Caco-2 (cell line): ENCODE measurements at regions not wholly inside any gene's neighbourhood (a gene's known extent, or its start where the extent isn't known, plus 50 kb on each side); places are given as distances from the start of the nearest gene placed in this dataset.

ENCODE experiments used
- BruUV-seq: library from RNA; stranded (reverse); fragments of 400-500 nt; replicated peaks from 2 replicates; lab custom pipeline; 2021; lab: Mats Ljungman, UMichigan
- CTCF ChIA-PET: fragments of 300-600 bp; sonication (Branson Sonifier 250); formaldehyde crosslinking; loops from one replicate; lab custom pipeline; 2022; ENCODE audit warnings: antibody characterized with exemption; lab: Charles Lee
- POLR2A ChIA-PET: fragments of 300-600 bp; sonication (Branson Sonifier 250); formaldehyde crosslinking; loops from one replicate; lab custom pipeline; 2022; ENCODE audit warnings: antibody characterized with exemption; lab: Charles Lee
- DNase-seq, 2 experiments: peaks; one replicate each; pipeline versions ENCODE4 v3.0.0 to v3.0.0-alpha.2; 2020 to 2022
- H3K27me3 ChIP-seq: replicated peaks from 2 replicates; pipeline ENCODE4 v1.6.0; 2011; ENCODE audit warnings: low read length; ENCODE audit not compliant: control insufficient read depth, insufficient read depth
- H3K36me3 ChIP-seq: 2 replicates; pipeline ENCODE4 v1.5.1; 2011; ENCODE audit warnings: low read length; ENCODE audit not compliant: control insufficient read depth, insufficient read depth
- H3K4me1 ChIP-seq: fragments of 250-450 bp; sonication (Bioruptor Pico); 2 replicates; pipeline ENCODE4 v1.5.1; 2020; ENCODE audit warnings: mild to moderate bottlenecking
- H3K4me3 ChIP-seq: 2 replicates; pipeline ENCODE4 v1.5.1; 2011; ENCODE audit warnings: low read depth, mild to moderate bottlenecking, control low read depth, low read length
- H3K9me3 ChIP-seq: fragments of 250-450 bp; sonication (Bioruptor Pico); 2 replicates; pipeline ENCODE4 v1.5.1; 2020; ENCODE audit warnings: mild to moderate bottlenecking, moderate library complexity
- H3K27ac Mint-ChIP-seq: one replicate; pipeline ENCODE4 v1.8.0; 2022; ENCODE audit warnings: mixed read lengths; ENCODE audit not compliant: unreplicated experiment
- H3K27me3 Mint-ChIP-seq: one replicate; pipeline ENCODE4 v1.8.0; 2022; ENCODE audit warnings: mixed read lengths; ENCODE audit not compliant: insufficient read depth, unreplicated experiment
- H3K36me3 Mint-ChIP-seq: one replicate; pipeline ENCODE4 v1.8.0; 2022; ENCODE audit warnings: mild to moderate bottlenecking, mixed read lengths; ENCODE audit not compliant: insufficient read depth, unreplicated experiment
- H3K4me1 Mint-ChIP-seq: one replicate; pipeline ENCODE4 v1.8.0; 2022; ENCODE audit warnings: low read depth, mixed read lengths; ENCODE audit not compliant: unreplicated experiment
- H3K4me3 Mint-ChIP-seq: one replicate; pipeline ENCODE4 v1.8.0; 2022; ENCODE audit warnings: mild to moderate bottlenecking, moderate library complexity, mixed read lengths; ENCODE audit not compliant: unreplicated experiment
- H3K9me3 Mint-ChIP-seq: one replicate; pipeline ENCODE4 v1.8.0; 2022; ENCODE audit warnings: mixed read lengths; ENCODE audit not compliant: unreplicated experiment
- intact Hi-C: fragments of 100-400 bp; cut with micrococcal nuclease; formaldehyde crosslinking; loops from one replicate; pipeline ENCODE4 v1.10.0; 2022; ENCODE audit not compliant: unreplicated experiment
- TF ChIP-seq, protein P1 (sequence below), 2 experiments: fragments of 200-600 bp in 1 of 2; IDR thresholded peaks; 1 replicate in 1 of 2; 2 replicates in 1 of 2; pipeline versions ENCODE4 v1.5.1 to v1.8.0; 2011 to 2022; ENCODE audit warnings: antibody characterized with exemption in 1 of 2, control low read depth in 1 of 2, inconsistent platforms in 1 of 2, low read depth in 1 of 2, low read length in 1 of 2, mild to moderate bottlenecking in 1 of 2, moderate library complexity in 1 of 2; ENCODE audit not compliant: insufficient read depth in 1 of 2, severe bottlenecking in 1 of 2, unreplicated experiment in 1 of 2

DNA sequence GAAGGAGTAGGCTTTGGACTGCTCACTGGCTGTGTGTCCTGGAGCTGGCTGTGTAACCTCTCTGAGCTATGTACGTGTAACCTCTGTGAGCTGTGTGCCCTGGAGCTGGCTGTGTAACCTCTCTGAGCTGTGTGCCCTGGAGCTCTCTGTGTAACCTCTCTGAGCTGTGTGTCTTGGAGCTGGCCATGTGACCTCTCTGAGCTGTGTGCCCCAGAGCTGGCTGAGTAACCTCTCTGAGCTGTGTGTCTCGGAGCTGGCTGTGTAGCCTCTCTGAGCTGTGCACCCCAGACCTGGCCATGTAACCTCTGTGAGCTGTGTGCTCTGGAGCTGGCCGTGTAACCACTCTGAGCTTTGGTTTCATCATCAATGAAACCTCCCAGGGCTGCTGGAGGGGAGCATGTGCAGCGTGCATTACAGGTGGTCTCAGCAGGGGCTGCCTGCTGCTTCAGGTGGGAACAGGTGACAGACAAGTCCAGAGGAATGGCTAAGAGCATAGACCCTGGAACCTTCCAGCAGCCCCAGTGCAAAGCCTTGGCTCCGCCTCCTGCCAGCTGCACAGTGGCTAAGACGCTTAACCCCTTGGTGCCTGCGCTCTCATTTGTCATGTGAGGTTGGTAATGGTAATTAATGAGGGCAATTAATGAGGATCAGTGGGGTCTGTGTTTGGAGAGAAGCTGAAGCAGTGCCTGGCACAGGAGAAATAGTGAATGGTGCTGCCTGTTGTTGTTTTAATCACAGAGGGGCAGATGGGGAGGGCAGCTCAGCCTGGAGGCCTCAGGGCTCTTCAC, 86.7 kb downstream of the KATNIP start:
- H3K4me3 Mint-ChIP-seq, result no peak overlapping the region
- no peak overlapping the region for H3K4me3 ChIP-seq
- intact Hi-C loops, result no loop called here
- H3K36me3 ChIP-seq, result no peaks in the 10 kb centered on the region
- CTCF ChIA-PET, result no interaction called here
- H3K27me3 ChIP-seq, result no peaks in the 10 kb centered on the region
- no peaks in the 10 kb centered on the region for H3K27me3 Mint-ChIP-seq
- H3K36me3 Mint-ChIP-seq, result peaks cover 15% of the 10 kb centered on the region
- H3K9me3 ChIP-seq, result no peaks in the 10 kb centered on the region
- H3K4me1 Mint-ChIP-seq, result no peaks in the 10 kb centered on the region
- POLR2A ChIA-PET, result no interaction called here
- no peak overlapping the region for H3K27ac Mint-ChIP-seq
- TF ChIP-seq, protein P1, sequence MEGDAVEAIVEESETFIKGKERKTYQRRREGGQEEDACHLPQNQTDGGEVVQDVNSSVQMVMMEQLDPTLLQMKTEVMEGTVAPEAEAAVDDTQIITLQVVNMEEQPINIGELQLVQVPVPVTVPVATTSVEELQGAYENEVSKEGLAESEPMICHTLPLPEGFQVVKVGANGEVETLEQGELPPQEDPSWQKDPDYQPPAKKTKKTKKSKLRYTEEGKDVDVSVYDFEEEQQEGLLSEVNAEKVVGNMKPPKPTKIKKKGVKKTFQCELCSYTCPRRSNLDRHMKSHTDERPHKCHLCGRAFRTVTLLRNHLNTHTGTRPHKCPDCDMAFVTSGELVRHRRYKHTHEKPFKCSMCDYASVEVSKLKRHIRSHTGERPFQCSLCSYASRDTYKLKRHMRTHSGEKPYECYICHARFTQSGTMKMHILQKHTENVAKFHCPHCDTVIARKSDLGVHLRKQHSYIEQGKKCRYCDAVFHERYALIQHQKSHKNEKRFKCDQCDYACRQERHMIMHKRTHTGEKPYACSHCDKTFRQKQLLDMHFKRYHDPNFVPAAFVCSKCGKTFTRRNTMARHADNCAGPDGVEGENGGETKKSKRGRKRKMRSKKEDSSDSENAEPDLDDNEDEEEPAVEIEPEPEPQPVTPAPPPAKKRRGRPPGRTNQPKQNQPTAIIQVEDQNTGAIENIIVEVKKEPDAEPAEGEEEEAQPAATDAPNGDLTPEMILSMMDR (IDR thresholded peaks at IDR 0.05; ENCODE audit: insufficient read depth in 1 of 2, low read depth in 1 of 2, low read length in 1 of 2, severe bottlenecking in 1 of 2, unreplicated experiment in 1 of 2), result no peak
- no TSS peak for BruUV-seq
- no peaks in the 10 kb centered on the region for H3K4me1 ChIP-seq
- no peak for DNase-seq
- H3K9me3 Mint-ChIP-seq, result no peaks in the 10 kb centered on the region

DNA sequence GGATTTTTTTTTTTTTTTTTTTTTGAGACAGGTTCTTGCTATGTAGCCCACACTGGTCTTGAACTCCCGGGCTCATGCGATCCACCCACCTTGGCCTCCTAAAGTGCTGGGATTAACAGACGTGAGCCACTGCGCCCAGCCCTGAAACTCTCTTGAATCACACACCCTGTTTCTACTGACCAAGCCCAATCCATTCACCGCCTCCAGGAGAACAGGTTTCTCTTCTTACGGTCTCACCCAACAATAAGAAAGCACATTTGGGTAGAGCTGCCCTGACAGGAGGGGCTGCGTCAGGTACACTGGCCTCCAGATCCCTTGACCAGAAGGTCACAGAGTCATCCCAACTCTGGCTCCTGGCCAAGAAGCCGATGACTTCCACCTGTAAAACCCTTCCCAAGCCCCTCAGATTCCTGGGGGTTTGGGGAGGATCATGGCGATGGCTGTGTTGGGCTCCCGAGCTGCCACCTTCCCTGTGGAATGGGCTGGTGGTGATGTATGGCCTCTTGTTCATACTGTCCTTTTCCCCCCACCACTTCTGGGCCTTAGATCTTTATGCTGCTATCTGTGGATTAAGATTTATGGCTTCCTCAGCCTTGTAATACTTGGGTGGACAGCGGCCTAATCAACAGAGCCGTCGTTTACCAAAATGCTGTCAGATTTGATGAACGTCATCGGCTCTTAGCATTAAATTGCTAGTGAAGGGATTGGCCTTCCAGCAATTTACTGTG, 89.1 kb downstream of the KATNIP start:
- Histone ChIP-seq H3K36me3 (no peaks in the 10 kb centered on the region), H3K4me1 (no peaks in the 10 kb centered on the region), H3K27me3 (no peaks in the 10 kb centered on the region), H3K9me3 (no peaks in the 10 kb centered on the region), H3K4me3 (no peak overlapping the region)
- no peak for DNase-seq
- no peaks in the 10 kb centered on the region for H3K9me3 Mint-ChIP-seq
- ChIA-PET POLR2A (no interaction called here), CTCF (interaction anchor here (1.1 to 1.4 kb wide), 5 partner anchors 8 to 432 kb away, joined by 3 to 8 read pairs (median 5); no protein-coding TSS in a partner anchor)
- intact Hi-C loops, result no loop called here
- H3K4me1 Mint-ChIP-seq, result no peaks in the 10 kb centered on the region
- H3K4me3 Mint-ChIP-seq, result no peak overlapping the region
- no peak overlapping the region for H3K27ac Mint-ChIP-seq
- TF ChIP-seq, protein P1 (IDR thresholded peaks at IDR 0.05; ENCODE audit: insufficient read depth in 1 of 2, low read depth in 1 of 2, low read length in 1 of 2, severe bottlenecking in 1 of 2, unreplicated experiment in 1 of 2), result no peak
- no peaks in the 10 kb centered on the region for H3K27me3 Mint-ChIP-seq
- no TSS peak for BruUV-seq
- peaks cover 15% of the 10 kb centered on the region for H3K36me3 Mint-ChIP-seq

DNA sequence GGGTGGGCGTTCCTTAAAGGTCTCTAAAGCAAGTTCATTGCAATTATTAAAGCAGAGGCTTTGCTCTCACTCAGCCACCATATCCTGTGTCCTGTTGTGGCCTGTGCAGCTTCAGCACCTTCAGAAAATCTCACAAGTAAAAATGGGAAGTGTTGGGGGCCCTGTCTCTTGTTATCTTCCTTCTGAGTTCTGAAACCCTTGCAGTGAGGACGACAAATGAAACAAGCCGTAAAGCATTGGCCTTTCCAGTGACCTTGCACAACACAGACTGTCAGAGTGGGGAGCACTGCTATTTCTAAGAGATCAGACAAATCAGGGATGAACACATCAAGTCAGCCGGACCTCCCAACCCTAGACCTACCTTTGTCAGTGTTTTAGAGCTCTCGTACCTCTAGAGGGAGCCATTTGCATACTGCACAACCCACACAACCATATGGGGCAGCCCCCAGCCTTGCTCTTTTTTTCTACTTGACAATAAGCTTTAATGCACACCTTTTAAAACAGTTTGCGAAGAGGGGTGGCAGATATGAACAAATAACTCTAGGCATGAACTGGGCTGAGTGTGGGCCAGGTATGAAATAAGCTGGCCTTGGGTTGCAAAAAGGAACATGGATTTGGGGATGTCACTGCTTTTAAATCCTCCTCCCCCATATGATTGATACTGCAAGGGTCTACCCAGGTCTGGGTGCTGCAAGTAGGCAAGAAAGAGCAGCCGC, 89.8 kb downstream of the KATNIP start:
- POLR2A ChIA-PET, result no interaction called here

More for the DNA sequence above, 89.8 kb downstream of the KATNIP start:
- H3K9me3 ChIP-seq, result no peaks in the 10 kb centered on the region
- DNase-seq, result peak in 1 of 2 experiments; percentile 52
- TF ChIP-seq, protein P1 (IDR thresholded peaks at IDR 0.05; ENCODE audit: insufficient read depth in 1 of 2, low read depth in 1 of 2, low read length in 1 of 2, severe bottlenecking in 1 of 2, unreplicated experiment in 1 of 2), result peak; percentile 63 to 65
- CTCF ChIA-PET, result interaction anchor here (0.6 to 1.4 kb wide), 10 partner anchors 9 to 578 kb away, joined by 3 to 8 read pairs (median 4); no protein-coding TSS in a partner anchor
- Mint-ChIP-seq H3K9me3 (no peaks in the 10 kb centered on the region), H3K4me3 (no peak overlapping the region), H3K4me1 (no peaks in the 10 kb centered on the region), H3K27me3 (no peaks in the 10 kb centered on the region), H3K27ac (no peak overlapping the region), H3K36me3 (peaks cover 15% of the 10 kb centered on the region)
- no peak overlapping the region for H3K4me3 ChIP-seq
- no peaks in the 10 kb centered on the region for H3K27me3 ChIP-seq
- intact Hi-C loops, result loop anchor here (1.0 kb wide), 1 partner anchor 431 kb away; no protein-coding TSS in a partner anchor
- H3K4me1 ChIP-seq, result no peaks in the 10 kb centered on the region
- BruUV-seq, result no TSS peak
- H3K36me3 ChIP-seq, result no peaks in the 10 kb centered on the region
